Keratinocyte (primary cell): ENCODE measurements at regions not wholly inside any gene's neighbourhood (a gene's known extent, or its start where the extent isn't known, plus 50 kb on each side); places are given as distances from the start of the nearest gene placed in this dataset.

Experiments
- DNase-seq: peaks from one replicate; pipeline ENCODE4 v3.0.0-alpha.2; 2011; ENCODE audit warnings: low read depth, missing footprints, low spot score
- FAIRE-seq: peaks from 2 replicates; lab custom pipeline; 2011; peaks lifted over from hg19 to GRCh38; lab: Jason Lieb, UNC
- H2AFZ ChIP-seq: 2 replicates; pipeline ENCODE4 v1.6.0; 2012; ENCODE audit warnings: low read length, control low read depth, inconsistent platforms; ENCODE audit not compliant: control insufficient read depth
- H3K27ac ChIP-seq: 2 replicates; pipeline ENCODE4 v1.5.1; 2011; ENCODE audit warnings: low read length; ENCODE audit not compliant: control insufficient read depth, insufficient read depth
- H3K27me3 ChIP-seq: 3 replicates; pipeline ENCODE4 v1.6.0; 2011; ENCODE audit warnings: low read length; ENCODE audit not compliant: control insufficient read depth, insufficient read depth; ENCODE audit errors: extremely low read depth
- H3K36me3 ChIP-seq, 2 experiments: 2 replicates in 1 of 2; 3 replicates in 1 of 2; pipeline ENCODE4 v1.5.1; 2011; ENCODE audit warnings: low read length in 2 of 2, mild to moderate bottlenecking in 1 of 2; ENCODE audit not compliant: control insufficient read depth in 2 of 2, insufficient read depth in 2 of 2; ENCODE audit errors: extremely low read depth in 1 of 2
- H3K4me1 ChIP-seq: 3 replicates; pipeline ENCODE4 v1.5.1; 2011; ENCODE audit warnings: low read length; ENCODE audit not compliant: control insufficient read depth, insufficient read depth; ENCODE audit errors: extremely low read depth
- H3K4me2 ChIP-seq: 3 replicates; pipeline ENCODE4 v1.6.0; 2011; ENCODE audit warnings: low read depth, low read length; ENCODE audit not compliant: control insufficient read depth, insufficient read depth; ENCODE audit errors: extremely low read depth
- H3K4me3 ChIP-seq, 3 experiments: fragments of 200-600 bp in 1 of 3; sonication (generic) in 1 of 3; 2 replicates in 2 of 3; 3 replicates in 1 of 3; pipeline ENCODE4 v1.5.1; 2011 to 2016; ENCODE audit warnings: low read length in 3 of 3, mild to moderate bottlenecking in 3 of 3, control low read depth in 2 of 3, inconsistent platforms in 1 of 3, low read depth in 1 of 3, mixed read lengths in 1 of 3, mixed run types in 1 of 3, moderate library complexity in 1 of 3; ENCODE audit not compliant: control insufficient read depth in 2 of 3, insufficient read depth in 2 of 3; ENCODE audit errors: extremely low read depth in 1 of 3
- H3K79me2 ChIP-seq: 2 replicates; pipeline ENCODE4 v1.6.0; 2012; ENCODE audit warnings: low read length; ENCODE audit not compliant: control insufficient read depth, insufficient read depth
- H3K9ac ChIP-seq: 3 replicates; pipeline ENCODE4 v1.6.0; 2011; ENCODE audit warnings: low read length; ENCODE audit not compliant: control insufficient read depth, insufficient read depth; ENCODE audit errors: extremely low read depth
- H3K9me1 ChIP-seq: 3 replicates; pipeline ENCODE4 v1.6.0; 2011; ENCODE audit warnings: low read length; ENCODE audit not compliant: control insufficient read depth, insufficient read depth; ENCODE audit errors: extremely low read depth
- H3K9me3 ChIP-seq: 2 replicates; pipeline ENCODE4 v1.5.1; 2012; ENCODE audit warnings: low read depth, low read length; ENCODE audit not compliant: control insufficient read depth
- H4K20me1 ChIP-seq: 3 replicates; pipeline ENCODE4 v1.6.0; 2011; ENCODE audit warnings: low read length; ENCODE audit not compliant: control insufficient read depth, insufficient read depth; ENCODE audit errors: extremely low read depth
- CTCF ChIP-seq, 3 experiments: IDR thresholded peaks in 1 of 3; conservative IDR thresholded peaks in 1 of 3; optimal IDR thresholded peaks in 1 of 3; 2 replicates in 2 of 3; 3 replicates in 1 of 3; pipeline versions ENCODE3 to v1.5.1; 2011; ENCODE audit warnings: low read length in 3 of 3, mild to moderate bottlenecking in 3 of 3, moderate library complexity in 2 of 3, control low read depth in 1 of 3, inconsistent platforms in 1 of 3; ENCODE audit not compliant: insufficient read depth in 2 of 3; ENCODE audit errors: extremely low read depth in 1 of 3
- EZH2 ChIP-seq: IDR thresholded peaks from one replicate; pipeline ENCODE4 v1.6.1; 2012; ENCODE audit warnings: inconsistent platforms, mild to moderate bottlenecking, low read length, moderate library complexity
- dilution Hi-C: fragments of 300-500 bp; cut with MboI; formaldehyde crosslinking; loops from one replicate; pipeline ENCODE4 v1.7.0; 2020; ENCODE audit warnings: low sequenced_read_pairs; ENCODE audit not compliant: extremely low pct_ligation_motif_present

- Histone ChIP-seq H3K27me3 (no peaks in the 10 kb centered on the region), H3K27ac (no peak overlapping the region), H3K4me2 (no peak overlapping the region), H3K9me3 (peaks cover 9% of the 10 kb centered on the region), H3K4me3 (no peak overlapping the region), H2AFZ (no peak overlapping the region), H4K20me1 (no peaks in the 10 kb centered on the region), H3K9me1 (no peaks in the 10 kb centered on the region), H3K9ac (no peak overlapping the region), H3K36me3 (no peaks in the 10 kb centered on the region), H3K79me2 (no peaks in the 10 kb centered on the region), H3K4me1 (no peaks in the 10 kb centered on the region)
- DNase-seq (no peak), FAIRE-seq (no peak)
- dilution Hi-C loops, result no loop called here
- no peak for TF ChIP-seq CTCF (optimal IDR thresholded peaks at IDR 0.05 in 1 of 3, IDR thresholded peaks at IDR 0.05 in 1 of 3, conservative IDR thresholded peaks at IDR 0.05 in 1 of 3; ENCODE audit: extremely low read depth in 1 of 3, insufficient read depth in 2 of 3, low read length in 3 of 3)
- no peak for TF ChIP-seq EZH2
Measured at GRCh38 chr22:49244466-49245420, 582.9 kb downstream of the BRD1 start.

- H3K9me1 ChIP-seq, result no peaks in the 10 kb centered on the region
- no peak for TF ChIP-seq CTCF (optimal IDR thresholded peaks at IDR 0.05 in 1 of 3, IDR thresholded peaks at IDR 0.05 in 1 of 3, conservative IDR thresholded peaks at IDR 0.05 in 1 of 3; ENCODE audit: extremely low read depth in 1 of 3, insufficient read depth in 2 of 3, low read length in 3 of 3)
- no peak for TF ChIP-seq EZH2
- no peaks in the 10 kb centered on the region for H4K20me1 ChIP-seq
- dilution Hi-C loops, result no loop called here
- no peak overlapping the region for H3K27ac ChIP-seq
- no peak overlapping the region for H3K4me2 ChIP-seq
- H3K9ac ChIP-seq, result no peak overlapping the region
- no peak for DNase-seq
- no peaks in the 10 kb centered on the region for H3K4me1 ChIP-seq
- no peak for FAIRE-seq
- H3K79me2 ChIP-seq, result no peaks in the 10 kb centered on the region
- no peak overlapping the region for H3K4me3 ChIP-seq
- H2AFZ ChIP-seq, result no peak overlapping the region
- H3K36me3 ChIP-seq, result no peaks in the 10 kb centered on the region
- peaks cover 9% of the 10 kb centered on the region for H3K9me3 ChIP-seq
- no peaks in the 10 kb centered on the region for H3K27me3 ChIP-seq
Measured at GRCh38 chr22:49243965-49244364, 583.7 kb downstream of the BRD1 start.
